ENCODE measurements at regions not wholly inside any gene's neighbourhood (a gene's known extent, or its start where the extent isn't known, plus 50 kb on each side); places are given as distances from the start of the nearest gene placed in this dataset.

- Histone ChIP-seq H3K4me3 (no peak overlapping the region), H3K27ac (no peak overlapping the region), H3K27me3 (no peaks in the 10 kb centered on the region), H3K36me3 (no peaks in the 10 kb centered on the region), H3K4me1 (no peaks in the 10 kb centered on the region), H3K9me3 (no peaks in the 10 kb centered on the region)
- ATAC-seq: no peak
- no peak for TF ChIP-seq POLR2A (IDR thresholded peaks at IDR 0.05)
- TF ChIP-seq CTCF (IDR thresholded peaks at IDR 0.05): no peak
- no peak for TF ChIP-seq EP300 (IDR thresholded peaks at IDR 0.05)
- TF ChIP-seq POLR2AphosphoS5 (IDR thresholded peaks at IDR 0.05): no peak
- WGBS, 2 donors (ENCODE audit: low coverage in 1 of 2): 88 to 92% methylated on average over 2 to 3 of the region's 4 CpGs
These were observed 791.9 kb upstream of the ROBO1 start for GRCh38 chr3:80559701-80560100.

GRCh38 chr3:80556763-80557162 is 789.0 kb upstream of the ROBO1 start:
- H3K36me3 ChIP-seq: no peaks in the 10 kb centered on the region
- ATAC-seq: no peak
- no peaks in the 10 kb centered on the region for H3K9me3 ChIP-seq
- no peaks in the 10 kb centered on the region for H3K4me1 ChIP-seq
- WGBS, 2 donors (ENCODE audit: low coverage in 1 of 2): 20 to 71% methylated on average over 1 of the region's 1 CpG
- no peaks in the 10 kb centered on the region for H3K27me3 ChIP-seq
- TF ChIP-seq POLR2AphosphoS5 (IDR thresholded peaks at IDR 0.05) (no peak), CTCF (IDR thresholded peaks at IDR 0.05) (no peak), POLR2A (IDR thresholded peaks at IDR 0.05) (no peak), EP300 (IDR thresholded peaks at IDR 0.05) (no peak)
- no peak overlapping the region for H3K4me3 ChIP-seq
- no peak overlapping the region for H3K27ac ChIP-seq

GRCh38 chr3:80554304-80554703 is 786.5 kb upstream of the ROBO1 start:
- H3K36me3 ChIP-seq: no peaks in the 10 kb centered on the region
- H3K9me3 ChIP-seq: no peaks in the 10 kb centered on the region
- H3K4me1 ChIP-seq: no peaks in the 10 kb centered on the region
- H3K27me3 ChIP-seq: no peaks in the 10 kb centered on the region
- H3K27ac ChIP-seq: no peak overlapping the region
- TF ChIP-seq POLR2A (IDR thresholded peaks at IDR 0.05) (no peak), EP300 (IDR thresholded peaks at IDR 0.05) (no peak), CTCF (IDR thresholded peaks at IDR 0.05) (no peak), POLR2AphosphoS5 (IDR thresholded peaks at IDR 0.05) (no peak)
- no peak for ATAC-seq
- H3K4me3 ChIP-seq: no peak overlapping the region
- 71 to 74% methylated on average over 3 of the region's 3 CpGs for WGBS, 2 donors (ENCODE audit: low coverage in 1 of 2)

GRCh38 chr3:80553211-80553610 is 785.4 kb upstream of the ROBO1 start:
- H3K9me3 ChIP-seq: no peaks in the 10 kb centered on the region
- WGBS, 2 donors (ENCODE audit: low coverage in 1 of 2): 67 to 79% methylated on average over 4 of the region's 4 CpGs
- H3K4me1 ChIP-seq: no peaks in the 10 kb centered on the region

More at GRCh38 chr3:80553211-80553610, 785.4 kb upstream of the ROBO1 start:
- H3K27ac ChIP-seq: no peak overlapping the region
- H3K36me3 ChIP-seq: no peaks in the 10 kb centered on the region
- no peak overlapping the region for H3K4me3 ChIP-seq
- TF ChIP-seq POLR2A (IDR thresholded peaks at IDR 0.05) (no peak), EP300 (IDR thresholded peaks at IDR 0.05) (no peak), CTCF (IDR thresholded peaks at IDR 0.05) (no peak), POLR2AphosphoS5 (IDR thresholded peaks at IDR 0.05) (no peak)
- ATAC-seq: no peak
- no peaks in the 10 kb centered on the region for H3K27me3 ChIP-seq

Measured in gastroesophageal sphincter (tissue), 4 donors.